SK-N-SH (cell line): ENCODE measurements at regions not wholly inside any gene's neighbourhood (a gene's known extent, or its start where the extent isn't known, plus 50 kb on each side); places are given as distances from the start of the nearest gene placed in this dataset.

Experiments
- TAF1 ChIP-seq: IDR thresholded peaks from 2 replicates; pipeline ENCODE4 v1.6.1; 2012; ENCODE audit warnings: low read depth, mild to moderate bottlenecking, low read length, moderate library complexity, borderline replicate concordance
- TEAD4 ChIP-seq: IDR thresholded peaks from 2 replicates; pipeline ENCODE4 v1.4.0; 2012; ENCODE audit warnings: mild to moderate bottlenecking, borderline replicate concordance; ENCODE audit not compliant: insufficient read depth
- TF ChIP-seq, protein P1 (sequence below): fragments of 200-600 bp; sonication (generic); IDR thresholded peaks from 2 replicates; pipeline ENCODE4 v1.6.1; 2017; ENCODE audit warnings: antibody characterized with exemption, mild to moderate bottlenecking, moderate library complexity

- TF ChIP-seq TAF1 (no peak), TEAD4 (no peak)
- TF ChIP-seq, protein P1, sequence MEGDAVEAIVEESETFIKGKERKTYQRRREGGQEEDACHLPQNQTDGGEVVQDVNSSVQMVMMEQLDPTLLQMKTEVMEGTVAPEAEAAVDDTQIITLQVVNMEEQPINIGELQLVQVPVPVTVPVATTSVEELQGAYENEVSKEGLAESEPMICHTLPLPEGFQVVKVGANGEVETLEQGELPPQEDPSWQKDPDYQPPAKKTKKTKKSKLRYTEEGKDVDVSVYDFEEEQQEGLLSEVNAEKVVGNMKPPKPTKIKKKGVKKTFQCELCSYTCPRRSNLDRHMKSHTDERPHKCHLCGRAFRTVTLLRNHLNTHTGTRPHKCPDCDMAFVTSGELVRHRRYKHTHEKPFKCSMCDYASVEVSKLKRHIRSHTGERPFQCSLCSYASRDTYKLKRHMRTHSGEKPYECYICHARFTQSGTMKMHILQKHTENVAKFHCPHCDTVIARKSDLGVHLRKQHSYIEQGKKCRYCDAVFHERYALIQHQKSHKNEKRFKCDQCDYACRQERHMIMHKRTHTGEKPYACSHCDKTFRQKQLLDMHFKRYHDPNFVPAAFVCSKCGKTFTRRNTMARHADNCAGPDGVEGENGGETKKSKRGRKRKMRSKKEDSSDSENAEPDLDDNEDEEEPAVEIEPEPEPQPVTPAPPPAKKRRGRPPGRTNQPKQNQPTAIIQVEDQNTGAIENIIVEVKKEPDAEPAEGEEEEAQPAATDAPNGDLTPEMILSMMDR, result no peak
Measured at GRCh38 chr2:147019311-147019710, 825.5 kb upstream of the ACVR2A start.
